ENCODE measurements at regions not wholly inside any gene's neighbourhood (a gene's known extent, or its start where the extent isn't known, plus 50 kb on each side); places are given as distances from the start of the nearest gene placed in this dataset.
A peak's percentile ranks its signal among the peaks of the same experiment; 100 is the strongest.

GRCh38 chr2:54360055-54360792 is 95.9 kb upstream of the SPTBN1 start:
- peak; percentile 12 for DNase-seq (ENCODE audit: low spot score)

DNA sequence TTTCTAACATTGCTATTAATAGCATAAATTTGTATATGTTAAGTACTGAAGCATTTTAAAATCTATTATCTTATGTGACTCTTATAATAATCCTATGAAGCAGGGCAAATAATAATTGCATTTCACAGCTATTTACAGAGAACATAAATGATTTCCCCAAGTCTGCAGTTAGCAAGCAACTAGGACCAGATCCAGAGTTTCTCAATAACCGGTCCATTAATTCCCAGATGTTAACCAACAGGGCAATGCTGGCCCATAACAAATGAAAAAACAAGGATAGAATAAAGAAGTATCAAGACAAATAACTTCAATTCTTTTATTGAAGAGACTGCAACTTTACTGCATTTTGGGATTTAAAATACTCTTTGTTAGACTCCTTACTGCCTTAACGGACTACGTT is 91.7 kb upstream of the SPTBN1 start:
- no peak for DNase-seq (ENCODE audit: low spot score)

DNA sequence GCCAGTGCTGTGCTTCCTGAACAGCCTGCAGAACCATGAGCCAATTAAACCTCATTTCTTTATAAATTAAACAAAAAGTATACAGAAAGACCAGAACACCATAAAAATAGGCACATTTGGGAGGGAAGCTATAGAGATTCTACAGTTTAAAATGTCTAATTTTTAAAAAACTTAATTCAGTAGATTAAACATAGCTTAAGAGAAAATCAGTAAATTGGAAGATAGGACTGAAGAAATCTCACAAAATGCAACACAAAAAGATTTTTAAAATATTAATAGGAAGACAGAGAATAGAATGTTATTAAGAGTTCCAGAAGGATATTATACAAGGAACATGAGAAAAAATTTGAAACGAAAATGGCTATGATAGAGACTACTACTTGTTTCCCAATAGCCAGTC is 90.5 kb upstream of the SPTBN1 start:
- no peak for DNase-seq (ENCODE audit: low spot score)

GRCh38 chr2:54366487-54367280 is 89.4 kb upstream of the SPTBN1 start:
- DNase-seq (ENCODE audit: low spot score), result no peak

DNA sequence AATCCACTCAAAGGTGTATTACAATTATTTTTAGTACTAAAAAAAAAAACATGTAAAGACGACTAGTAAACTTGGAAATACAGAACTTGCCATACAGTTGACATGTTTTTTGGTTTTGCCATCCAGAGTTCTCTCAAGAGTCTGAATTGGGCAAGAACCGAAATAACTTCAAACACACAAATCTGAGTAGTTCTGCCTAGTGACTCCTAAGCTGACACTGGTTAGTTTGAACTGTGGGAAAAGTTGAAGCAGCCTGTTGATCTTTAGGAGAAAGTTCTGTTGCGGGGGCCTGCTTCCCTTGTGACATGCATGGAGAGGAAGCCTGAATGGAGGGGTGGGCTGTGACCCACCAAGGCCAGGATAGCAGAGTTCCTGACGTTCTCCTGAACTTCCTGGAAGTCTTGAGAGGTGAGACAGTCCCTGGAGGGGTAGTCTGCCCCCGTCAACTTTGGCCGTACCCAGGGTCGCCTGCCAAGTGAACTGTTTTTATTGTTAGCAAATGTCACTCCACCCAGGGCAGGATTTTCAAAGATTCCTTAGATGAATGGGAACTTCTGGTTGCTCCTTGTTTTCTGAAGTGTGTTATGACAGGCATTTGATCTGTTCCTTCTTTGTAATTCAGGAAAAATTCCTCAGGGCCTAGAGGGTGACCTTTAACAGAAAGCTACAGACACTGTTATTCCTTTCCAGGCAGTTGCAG is 85.6 kb upstream of the SPTBN1 start:
- no peak for DNase-seq (ENCODE audit: low spot score)

DNA sequence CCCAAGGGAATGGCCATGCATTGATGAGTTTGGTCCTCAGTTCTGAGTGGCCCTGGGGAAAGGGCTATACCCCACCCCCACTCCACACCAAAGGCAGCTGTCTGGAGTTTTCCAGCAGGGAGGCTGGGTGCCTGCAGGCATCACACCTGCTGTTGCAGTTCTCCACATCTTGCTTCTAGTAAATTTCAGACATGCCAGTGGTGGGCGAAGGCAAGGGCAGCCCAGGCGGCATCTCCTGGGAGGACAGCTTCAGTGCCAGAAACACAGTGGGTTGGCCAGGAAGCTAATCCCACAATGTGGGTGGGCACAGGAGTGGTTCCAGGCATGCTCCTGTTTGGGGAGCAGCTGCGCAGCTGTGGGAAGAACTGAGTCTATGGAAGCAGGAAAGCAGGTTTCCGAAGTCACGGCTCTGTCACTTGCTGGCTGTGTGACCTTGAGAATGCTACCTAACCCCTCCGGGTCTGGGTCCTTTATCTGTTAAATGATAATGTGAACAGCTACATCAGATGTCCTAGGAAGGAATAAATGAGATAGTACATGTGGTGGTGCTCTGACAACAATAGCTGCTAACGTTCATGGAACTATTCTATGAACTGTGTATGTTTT is 84.6 kb upstream of the SPTBN1 start:
- no peak for DNase-seq (ENCODE audit: low spot score)

- no peak for DNase-seq (ENCODE audit: low spot score)
Measured at GRCh38 chr2:54372361-54372760, 83.8 kb upstream of the SPTBN1 start.

GRCh38 chr2:54373855-54374254 is 82.3 kb upstream of the SPTBN1 start:
- no peak for DNase-seq (ENCODE audit: low spot score)

GRCh38 chr2:54374591-54375364 is 81.3 kb upstream of the SPTBN1 start:
- DNase-seq (ENCODE audit: low spot score), result no peak

- no peak for DNase-seq (ENCODE audit: low spot score)
Measured at GRCh38 chr2:54377451-54377850, 78.7 kb upstream of the SPTBN1 start.

- no peak for DNase-seq (ENCODE audit: low spot score)
Measured at GRCh38 chr2:54377901-54378493, 78.1 kb upstream of the SPTBN1 start.

DNA sequence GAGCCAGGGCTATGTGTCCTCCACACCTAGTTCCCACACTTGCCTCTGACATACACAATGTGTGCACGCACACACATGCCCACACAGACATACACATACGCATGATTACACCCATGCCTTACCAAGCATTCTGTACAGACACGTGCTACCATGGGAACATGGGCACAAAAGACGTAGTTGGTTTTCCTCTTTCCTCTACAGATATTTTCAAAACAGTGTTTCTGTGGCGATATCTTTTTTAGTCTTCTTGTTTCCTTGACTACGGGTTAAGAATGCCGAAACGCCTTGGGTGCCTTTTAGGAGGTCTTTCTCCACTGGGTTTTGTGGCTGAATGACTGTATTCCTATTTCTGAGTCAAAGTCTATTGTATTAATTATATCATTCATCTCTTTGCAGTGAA is 75.5 kb upstream of the SPTBN1 start:
- DNase-seq (ENCODE audit: low spot score), result no peak

- DNase-seq (ENCODE audit: low spot score), result no peak
Measured at GRCh38 chr2:54381293-54381692, 74.8 kb upstream of the SPTBN1 start.

GRCh38 chr2:54382601-54383000 is 73.5 kb upstream of the SPTBN1 start:
- no peak for DNase-seq (ENCODE audit: low spot score)

- peak; percentile 88 for DNase-seq (ENCODE audit: low spot score)
Measured at GRCh38 chr2:54384301-54385203, 71.6 kb upstream of the SPTBN1 start.

DNA sequence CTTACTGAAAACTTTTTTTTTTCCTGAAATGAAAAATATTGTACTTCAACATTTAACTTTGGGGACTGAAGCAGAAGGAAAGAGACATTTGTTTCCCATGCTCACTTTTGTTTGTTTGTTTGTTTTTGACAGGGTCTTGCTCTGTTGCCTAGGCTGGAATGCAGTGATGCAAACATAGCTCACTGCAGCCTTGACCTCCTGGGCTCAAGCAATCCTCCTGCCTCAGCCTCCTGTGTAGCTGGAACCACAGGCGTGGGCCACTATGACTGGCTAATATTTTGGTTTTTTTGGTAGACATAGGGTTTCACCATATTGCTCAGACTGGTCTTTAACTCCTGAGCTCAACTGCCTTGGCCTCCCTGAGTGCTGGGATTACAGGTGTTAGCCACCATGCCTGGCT is 70.9 kb upstream of the SPTBN1 start:
- DNase-seq (ENCODE audit: low spot score), result no peak

- DNase-seq (ENCODE audit: low spot score), result no peak
Measured at GRCh38 chr2:54386585-54386984, 69.5 kb upstream of the SPTBN1 start.

GRCh38 chr2:54387059-54387991 is 68.8 kb upstream of the SPTBN1 start:
- no peak for DNase-seq (ENCODE audit: low spot score)

DNA sequence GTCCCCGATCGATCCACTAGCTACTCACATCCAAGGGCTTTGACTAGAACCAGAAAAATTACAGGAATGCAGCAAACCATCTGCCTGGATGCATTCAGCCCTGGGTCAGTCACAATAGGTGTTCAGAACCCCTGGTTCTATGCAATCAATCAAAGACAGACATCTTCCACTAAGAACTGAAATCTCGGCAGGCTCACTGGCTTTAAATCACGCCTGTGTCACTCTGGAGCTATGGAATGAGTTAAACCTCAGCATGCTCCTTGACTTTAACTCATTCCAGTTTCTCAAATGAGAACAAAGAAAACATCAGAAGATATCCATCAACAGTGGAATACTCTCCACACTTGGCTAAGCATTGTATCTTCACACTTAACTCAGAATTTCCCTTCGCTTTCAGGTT is 68.1 kb upstream of the SPTBN1 start:
- no peak for DNase-seq (ENCODE audit: low spot score)

Data from putamen (tissue), 1 donor.